SK-N-DZ (cell line): ENCODE measurements at regions not wholly inside any gene's neighbourhood (a gene's known extent, or its start where the extent isn't known, plus 50 kb on each side); places are given as distances from the start of the nearest gene placed in this dataset.
"Not testable (repeated sequence)": the region's sequence is repeated elsewhere in the genome, so short reads cannot be mapped to it uniquely, and the experiment has no call there.

Experiments used
- DNase-seq: peaks from one replicate; pipeline ENCODE4 v3.0.0-alpha.2; 2015; ENCODE audit warnings: low spot score

- no peak for DNase-seq
Observed at GRCh38 chr15:77897896-77898406, 179.6 kb downstream of the TBC1D2B start.

GRCh38 chr15:77897113-77897895 lies 180.2 kb downstream of the TBC1D2B start:
- DNase-seq: not testable (repeated sequence)

- not testable (repeated sequence) for DNase-seq
Observed at GRCh38 chr15:77896147-77897112, 181.1 kb downstream of the TBC1D2B start.

GRCh38 chr15:77895742-77896141 lies 181.8 kb downstream of the TBC1D2B start:
- DNase-seq: no peak

GRCh38 chr15:77895145-77895544 lies 182.4 kb downstream of the TBC1D2B start:
- not testable (repeated sequence) for DNase-seq

GRCh38 chr15:77893671-77894640 lies 183.6 kb downstream of the TBC1D2B start:
- not testable (repeated sequence) for DNase-seq

GRCh38 chr15:77893246-77893645 lies 184.3 kb downstream of the TBC1D2B start:
- not testable (repeated sequence) for DNase-seq

GRCh38 chr15:77892335-77892734 lies 185.2 kb downstream of the TBC1D2B start:
- DNase-seq: no peak

- not testable (repeated sequence) for DNase-seq
Observed at GRCh38 chr15:77891862-77892261, 185.6 kb downstream of the TBC1D2B start.

- peak; percentile 43 for DNase-seq
Observed at GRCh38 chr15:77890911-77891801, 186.4 kb downstream of the TBC1D2B start.

GRCh38 chr15:77889828-77890725 lies 187.4 kb downstream of the TBC1D2B start:
- DNase-seq: not testable (repeated sequence)

- no peak for DNase-seq
Observed at GRCh38 chr15:77889009-77889806, 188.3 kb downstream of the TBC1D2B start.

- not testable (repeated sequence) for DNase-seq
Observed at GRCh38 chr15:77887563-77888429, 189.7 kb downstream of the TBC1D2B start.

GRCh38 chr15:77886805-77887448 lies 190.6 kb downstream of the TBC1D2B start:
- no peak for DNase-seq

GRCh38 chr15:77885877-77886500 lies 191.5 kb downstream of the TBC1D2B start:
- not testable (repeated sequence) for DNase-seq

- not testable (repeated sequence) for DNase-seq
Observed at GRCh38 chr15:77883012-77883411, 194.5 kb downstream of the TBC1D2B start.
